Medulla oblongata (tissue), 1 donor: ENCODE measurements at regions not wholly inside any gene's neighbourhood (a gene's known extent, or its start where the extent isn't known, plus 50 kb on each side); places are given as distances from the start of the nearest gene placed in this dataset.

Experiments used
- DNase-seq: peaks from one replicate; pipeline ENCODE4 v3.0.0-alpha.2; 2015; ENCODE audit errors: extremely low spot score

- DNase-seq, result no peak
Measured at GRCh38 chr18:47547539-47548202, 296.2 kb upstream of the SKOR2 start.

GRCh38 chr18:47545613-47546012 is 294.2 kb upstream of the SKOR2 start:
- DNase-seq, result no peak

- no peak for DNase-seq
Measured at GRCh38 chr18:47543080-47543479, 291.6 kb upstream of the SKOR2 start.

- no peak for DNase-seq
Measured at GRCh38 chr18:47542551-47542950, 291.1 kb upstream of the SKOR2 start.

- DNase-seq, result no peak
Measured at GRCh38 chr18:47531717-47532116, 280.3 kb upstream of the SKOR2 start.

GRCh38 chr18:47530695-47531094 is 279.2 kb upstream of the SKOR2 start:
- DNase-seq, result no peak

GRCh38 chr18:47528343-47528742 is 276.9 kb upstream of the SKOR2 start:
- DNase-seq, result no peak

- no peak for DNase-seq
Measured at GRCh38 chr18:47526147-47526546, 274.7 kb upstream of the SKOR2 start.

GRCh38 chr18:47522359-47522758 is 270.9 kb upstream of the SKOR2 start:
- DNase-seq, result no peak

- DNase-seq, result no peak
Measured at GRCh38 chr18:47520263-47520662, 268.8 kb upstream of the SKOR2 start.

- no peak for DNase-seq
Measured at GRCh38 chr18:47519706-47520105, 268.2 kb upstream of the SKOR2 start.

GRCh38 chr18:47519277-47519676 is 267.8 kb upstream of the SKOR2 start:
- DNase-seq, result no peak

GRCh38 chr18:47513614-47514013 is 262.2 kb upstream of the SKOR2 start:
- DNase-seq, result no peak

GRCh38 chr18:47512726-47513435 is 261.4 kb upstream of the SKOR2 start:
- DNase-seq, result no peak

GRCh38 chr18:47512056-47512455 is 260.6 kb upstream of the SKOR2 start:
- no peak for DNase-seq

GRCh38 chr18:47510831-47511230 is 259.4 kb upstream of the SKOR2 start:
- no peak for DNase-seq

- no peak for DNase-seq
Measured at GRCh38 chr18:47507651-47508050, 256.2 kb upstream of the SKOR2 start.

- no peak for DNase-seq
Measured at GRCh38 chr18:47506897-47507296, 255.4 kb upstream of the SKOR2 start.

- no peak for DNase-seq
Measured at GRCh38 chr18:47501946-47502345, 250.5 kb upstream of the SKOR2 start.

GRCh38 chr18:47500930-47501329 is 249.5 kb upstream of the SKOR2 start:
- DNase-seq, result no peak

- no peak for DNase-seq
Measured at GRCh38 chr18:47492691-47493090, 241.2 kb upstream of the SKOR2 start.

- DNase-seq, result no peak
Measured at GRCh38 chr18:47490882-47491281, 239.4 kb upstream of the SKOR2 start.

GRCh38 chr18:47485221-47485797 is 233.8 kb upstream of the SKOR2 start:
- DNase-seq, result no peak
